ENCODE measurements at regions not wholly inside any gene's neighbourhood (a gene's known extent, or its start where the extent isn't known, plus 50 kb on each side); places are given as distances from the start of the nearest gene placed in this dataset.

DNA sequence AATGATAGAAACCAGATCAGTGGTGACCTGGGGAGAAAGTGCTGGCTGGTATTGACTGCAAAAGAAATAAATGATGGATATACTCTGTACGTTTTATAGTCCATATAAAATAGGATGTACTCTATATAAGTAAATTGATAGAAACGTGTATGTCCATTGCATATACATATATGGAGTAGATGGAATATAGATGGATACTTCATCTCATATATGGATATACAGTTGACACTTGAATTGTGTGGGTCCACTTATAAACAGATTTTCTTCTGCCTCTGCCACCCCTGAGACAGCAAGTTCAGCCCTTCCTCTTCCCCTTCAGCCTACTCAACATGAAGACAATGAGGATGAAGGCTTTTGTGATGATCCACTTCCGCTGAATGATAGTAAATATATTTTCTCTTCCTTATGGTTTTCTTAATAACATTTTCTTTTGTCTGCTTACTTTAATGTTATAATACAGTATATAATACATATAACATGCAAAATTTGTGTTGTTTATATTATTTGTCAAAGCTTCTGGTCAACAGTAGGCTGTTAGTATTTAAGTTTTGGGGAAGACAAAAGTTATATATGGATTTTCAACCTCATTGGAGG lies 76.1 kb upstream of the MYCN start:
- H3K4me1 ChIP-seq (ENCODE audit: control insufficient read depth, insufficient read depth, low read length), result no peaks in the 10 kb centered on the region
- no peak overlapping the region for H3K4me3 ChIP-seq (ENCODE audit: low read length)
- peaks cover 5% of the 10 kb centered on the region for H3K9me3 ChIP-seq (ENCODE audit: control insufficient read depth, low read length)
- H3K27me3 ChIP-seq (replicated peaks; ENCODE audit: control insufficient read depth, insufficient read depth, low read length), result peaks cover 5% of the 10 kb centered on the region
- no peak overlapping the region for H3K9ac ChIP-seq (ENCODE audit: low read length)
- no peak for DNase-seq (ENCODE audit: low read depth)
- H3K36me3 ChIP-seq (ENCODE audit: control insufficient read depth, insufficient read depth, low read length, severe bottlenecking), result no peaks in the 10 kb centered on the region

DNA sequence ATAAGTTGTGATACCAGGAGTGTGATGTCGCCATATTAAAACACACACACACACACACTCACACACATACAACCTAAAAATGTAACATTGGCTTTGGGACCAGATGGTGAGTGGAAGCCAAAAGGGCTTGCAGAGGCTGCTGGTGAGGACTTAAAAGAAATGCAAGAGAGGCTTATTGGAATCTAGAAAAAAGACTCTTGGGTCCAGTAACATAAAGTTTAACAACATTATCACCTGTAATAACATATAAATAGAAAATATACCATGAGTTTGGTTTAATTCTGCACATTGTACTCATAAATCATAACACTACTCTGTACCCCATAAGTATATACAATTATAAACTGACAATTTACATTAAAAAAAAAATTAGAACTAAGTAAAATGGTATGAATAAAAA lies 74.4 kb upstream of the MYCN start:
- H3K9me3 ChIP-seq (ENCODE audit: control insufficient read depth, low read length), result peaks cover 5% of the 10 kb centered on the region
- no peaks in the 10 kb centered on the region for H3K36me3 ChIP-seq (ENCODE audit: control insufficient read depth, insufficient read depth, low read length, severe bottlenecking)
- no peak overlapping the region for H3K9ac ChIP-seq (ENCODE audit: low read length)
- no peak overlapping the region for H3K4me3 ChIP-seq (ENCODE audit: low read length)
- H3K27me3 ChIP-seq (replicated peaks; ENCODE audit: control insufficient read depth, insufficient read depth, low read length), result peaks cover 1% of the 10 kb centered on the region
- H3K4me1 ChIP-seq (ENCODE audit: control insufficient read depth, insufficient read depth, low read length), result no peaks in the 10 kb centered on the region
- DNase-seq (ENCODE audit: low read depth), result no peak

DNA sequence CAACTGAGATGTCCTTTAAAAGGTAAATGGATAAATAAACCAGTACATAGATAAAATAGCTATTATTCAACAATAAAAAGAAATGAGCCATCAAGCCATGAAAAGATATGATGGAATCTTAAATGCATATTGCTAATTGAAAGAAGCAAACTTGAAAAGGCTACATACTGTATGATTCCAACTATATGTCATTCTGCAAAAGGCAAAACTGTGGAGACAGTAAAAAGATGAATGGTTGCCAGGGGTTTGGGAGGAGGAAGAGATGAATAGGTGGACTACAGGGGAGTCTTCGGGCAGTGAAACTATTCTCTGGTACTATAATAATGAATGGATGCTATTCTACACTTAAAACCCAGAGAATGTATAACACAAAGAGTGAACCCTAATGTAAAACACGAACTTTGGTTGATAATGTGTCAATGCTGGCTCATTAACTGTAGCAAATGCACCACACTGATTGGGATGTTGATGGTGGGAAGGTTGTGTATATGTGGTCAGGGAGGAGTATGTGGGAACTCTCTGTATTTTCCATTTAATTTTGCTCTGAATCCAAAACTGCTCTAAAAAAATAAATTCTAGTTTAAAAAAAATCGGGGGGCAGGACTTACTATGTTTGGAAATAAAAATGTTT lies 73.7 kb upstream of the MYCN start:
- H3K9ac ChIP-seq (ENCODE audit: low read length), result no peak overlapping the region
- H3K36me3 ChIP-seq (ENCODE audit: control insufficient read depth, insufficient read depth, low read length, severe bottlenecking), result no peaks in the 10 kb centered on the region
- H3K9me3 ChIP-seq (ENCODE audit: control insufficient read depth, low read length), result peaks cover 5% of the 10 kb centered on the region
- H3K4me1 ChIP-seq (ENCODE audit: control insufficient read depth, insufficient read depth, low read length), result no peaks in the 10 kb centered on the region
- no peak for DNase-seq (ENCODE audit: low read depth)
- no peaks in the 10 kb centered on the region for H3K27me3 ChIP-seq (replicated peaks; ENCODE audit: control insufficient read depth, insufficient read depth, low read length)
- H3K4me3 ChIP-seq (ENCODE audit: low read length), result no peak overlapping the region

DNA sequence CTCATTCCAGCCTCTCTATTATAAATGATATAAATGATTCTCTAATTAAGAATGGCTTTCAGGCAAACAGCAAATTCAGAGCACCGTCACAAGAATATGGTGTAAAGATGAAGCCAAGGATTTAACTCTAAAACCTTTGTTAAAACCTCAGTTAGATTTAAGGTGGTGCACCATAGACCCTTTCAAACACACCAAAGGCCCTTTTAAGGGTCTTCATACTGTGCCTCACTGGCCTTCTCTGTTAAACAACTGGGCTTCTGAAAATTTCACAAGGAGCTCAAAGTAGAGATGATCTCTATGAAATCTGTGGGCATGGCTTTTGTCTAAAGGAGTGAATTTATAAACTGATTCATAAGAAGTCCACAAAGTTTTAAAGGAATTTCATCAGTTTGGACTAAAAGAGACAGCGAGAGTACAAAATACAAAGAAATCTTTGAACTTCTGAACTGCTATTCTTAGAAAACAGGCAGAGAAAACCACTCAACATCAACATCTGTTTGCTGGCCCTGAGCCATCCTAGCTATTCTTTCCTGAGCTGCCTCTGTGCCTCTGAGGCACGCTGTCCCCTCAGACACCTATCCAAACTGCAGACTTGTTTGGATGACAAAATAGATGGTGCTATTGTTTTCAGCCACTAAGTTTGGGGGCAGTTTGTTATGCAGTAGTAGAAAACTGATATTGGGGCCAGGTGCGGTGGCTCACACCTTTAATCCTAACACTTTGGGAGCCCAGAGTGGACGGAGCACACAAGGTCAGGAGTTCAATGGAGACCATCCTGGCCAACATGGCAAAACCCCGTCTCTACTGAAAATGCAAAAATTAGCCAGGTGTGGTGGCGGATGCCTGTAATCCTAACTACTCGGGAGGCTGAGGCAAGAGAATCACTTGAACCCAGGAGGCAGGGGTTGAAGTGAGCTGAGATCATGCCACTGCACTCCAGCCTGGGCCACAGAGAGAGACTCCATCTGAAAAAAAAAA lies 72.9 kb upstream of the MYCN start:
- Histone ChIP-seq H3K4me3 (ENCODE audit: low read length) (no peak overlapping the region), H3K9ac (ENCODE audit: low read length) (no peak overlapping the region)
- DNase-seq (ENCODE audit: low read depth), result no peak

DNA sequence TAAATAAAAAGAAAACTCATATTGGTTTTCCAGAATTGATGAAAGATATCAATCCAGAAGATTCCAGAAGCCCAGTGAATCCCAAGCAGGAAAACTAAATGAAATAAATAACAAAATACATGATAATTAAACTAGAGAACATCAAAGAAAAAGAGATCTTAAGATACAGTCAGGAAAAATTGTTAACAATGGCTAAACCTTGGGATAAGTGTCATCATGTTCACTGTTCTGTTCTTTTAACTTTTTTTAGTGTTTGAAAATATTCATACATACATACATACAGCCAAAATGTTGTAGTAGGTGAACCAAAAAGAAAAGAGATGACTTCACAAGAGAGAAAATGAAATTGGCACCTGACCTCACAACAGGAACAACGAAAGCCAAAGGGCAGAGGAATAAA lies 72.2 kb upstream of the MYCN start:
- Histone ChIP-seq H3K9ac (ENCODE audit: low read length) (no peak overlapping the region), H3K4me1 (ENCODE audit: control insufficient read depth, insufficient read depth, low read length) (no peaks in the 10 kb centered on the region), H3K36me3 (ENCODE audit: control insufficient read depth, insufficient read depth, low read length, severe bottlenecking) (no peaks in the 10 kb centered on the region), H3K4me3 (ENCODE audit: low read length) (no peak overlapping the region), H3K9me3 (ENCODE audit: control insufficient read depth, low read length) (peaks cover 8% of the 10 kb centered on the region), H3K27me3 (replicated peaks; ENCODE audit: control insufficient read depth, insufficient read depth, low read length) (no peaks in the 10 kb centered on the region)
- no peak for DNase-seq (ENCODE audit: low read depth)

More for the DNA sequence above, 72.9 kb upstream of the MYCN start:
- Histone ChIP-seq H3K27me3 (replicated peaks; ENCODE audit: control insufficient read depth, insufficient read depth, low read length) (no peaks in the 10 kb centered on the region), H3K36me3 (ENCODE audit: control insufficient read depth, insufficient read depth, low read length, severe bottlenecking) (no peaks in the 10 kb centered on the region), H3K4me1 (ENCODE audit: control insufficient read depth, insufficient read depth, low read length) (no peaks in the 10 kb centered on the region), H3K9me3 (ENCODE audit: control insufficient read depth, low read length) (peaks cover 8% of the 10 kb centered on the region)

DNA sequence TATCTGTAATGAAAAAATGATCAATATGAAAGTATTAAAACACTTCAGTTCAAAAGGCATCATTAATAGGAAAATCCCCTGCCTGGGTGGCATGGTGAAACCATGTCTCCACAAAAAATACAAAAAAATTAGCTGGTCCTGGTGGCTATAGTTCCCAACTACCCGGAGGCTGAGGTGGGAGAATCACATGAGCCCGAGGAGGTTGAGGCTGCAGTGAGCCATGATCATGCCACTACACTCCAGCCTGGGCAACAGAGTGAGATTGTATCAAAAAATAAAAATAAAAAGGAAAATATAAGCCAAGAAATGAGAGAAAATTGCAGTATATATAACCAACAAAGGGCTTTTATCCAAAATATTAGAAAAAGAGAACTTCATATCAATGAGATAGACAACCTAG lies 71.6 kb upstream of the MYCN start:
- peaks cover 8% of the 10 kb centered on the region for H3K9me3 ChIP-seq (ENCODE audit: control insufficient read depth, low read length)
- DNase-seq (ENCODE audit: low read depth), result no peak
- no peak overlapping the region for H3K4me3 ChIP-seq (ENCODE audit: low read length)
- H3K4me1 ChIP-seq (ENCODE audit: control insufficient read depth, insufficient read depth, low read length), result no peaks in the 10 kb centered on the region
- H3K36me3 ChIP-seq (ENCODE audit: control insufficient read depth, insufficient read depth, low read length, severe bottlenecking), result no peaks in the 10 kb centered on the region
- H3K27me3 ChIP-seq (replicated peaks; ENCODE audit: control insufficient read depth, insufficient read depth, low read length), result no peaks in the 10 kb centered on the region
- H3K9ac ChIP-seq (ENCODE audit: low read length), result no peak overlapping the region

DNA sequence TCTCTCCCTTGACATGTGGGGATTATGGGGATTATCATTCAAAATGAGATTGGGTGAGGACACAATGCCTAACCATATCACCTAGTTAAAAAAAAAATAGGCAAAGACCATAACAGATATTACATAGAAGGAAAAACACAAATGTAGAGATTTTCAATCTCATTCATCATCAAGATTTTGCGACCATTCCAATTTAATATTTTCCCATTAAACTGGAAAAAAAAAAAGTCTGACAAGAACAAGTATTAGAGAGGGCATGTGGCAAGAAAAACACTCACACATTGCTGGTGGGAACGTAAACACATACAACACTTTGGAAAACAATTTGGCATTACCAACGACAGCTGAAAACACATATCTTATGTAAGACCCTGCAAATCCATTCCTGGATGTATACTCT lies 71.0 kb upstream of the MYCN start:
- Histone ChIP-seq H3K4me1 (ENCODE audit: control insufficient read depth, insufficient read depth, low read length) (no peaks in the 10 kb centered on the region), H3K9me3 (ENCODE audit: control insufficient read depth, low read length) (peaks cover 8% of the 10 kb centered on the region), H3K36me3 (ENCODE audit: control insufficient read depth, insufficient read depth, low read length, severe bottlenecking) (no peaks in the 10 kb centered on the region), H3K4me3 (ENCODE audit: low read length) (no peak overlapping the region), H3K27me3 (replicated peaks; ENCODE audit: control insufficient read depth, insufficient read depth, low read length) (no peaks in the 10 kb centered on the region), H3K9ac (ENCODE audit: low read length) (no peak overlapping the region)
- no peak for DNase-seq (ENCODE audit: low read depth)

DNA sequence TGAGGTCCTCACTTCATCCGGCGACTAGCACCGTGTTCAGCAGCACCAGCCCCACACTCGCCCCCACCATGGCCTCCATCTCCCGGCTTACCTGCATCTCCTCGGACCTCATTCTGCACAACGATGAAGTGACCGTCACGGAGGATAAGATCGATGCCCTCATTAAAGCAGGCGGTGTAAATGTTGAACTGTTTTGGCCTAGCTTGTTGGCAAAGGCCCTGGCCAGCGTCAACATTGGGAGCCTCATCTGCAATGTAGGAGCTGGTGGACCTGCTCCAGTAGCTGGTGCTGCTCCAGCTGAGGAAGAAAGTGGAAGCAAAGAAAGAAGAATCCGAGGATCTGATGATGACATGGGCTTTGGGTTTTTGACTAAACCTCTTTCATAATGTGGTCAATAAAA lies 70.5 kb upstream of the MYCN start:
- no peak overlapping the region for H3K4me3 ChIP-seq (ENCODE audit: low read length)
- H3K36me3 ChIP-seq (ENCODE audit: control insufficient read depth, insufficient read depth, low read length, severe bottlenecking), result no peaks in the 10 kb centered on the region
- no peak for DNase-seq (ENCODE audit: low read depth)
- peaks cover 8% of the 10 kb centered on the region for H3K9me3 ChIP-seq (ENCODE audit: control insufficient read depth, low read length)
- H3K4me1 ChIP-seq (ENCODE audit: control insufficient read depth, insufficient read depth, low read length), result no peaks in the 10 kb centered on the region
- H3K9ac ChIP-seq (ENCODE audit: low read length), result no peak overlapping the region
- no peaks in the 10 kb centered on the region for H3K27me3 ChIP-seq (replicated peaks; ENCODE audit: control insufficient read depth, insufficient read depth, low read length)

DNA sequence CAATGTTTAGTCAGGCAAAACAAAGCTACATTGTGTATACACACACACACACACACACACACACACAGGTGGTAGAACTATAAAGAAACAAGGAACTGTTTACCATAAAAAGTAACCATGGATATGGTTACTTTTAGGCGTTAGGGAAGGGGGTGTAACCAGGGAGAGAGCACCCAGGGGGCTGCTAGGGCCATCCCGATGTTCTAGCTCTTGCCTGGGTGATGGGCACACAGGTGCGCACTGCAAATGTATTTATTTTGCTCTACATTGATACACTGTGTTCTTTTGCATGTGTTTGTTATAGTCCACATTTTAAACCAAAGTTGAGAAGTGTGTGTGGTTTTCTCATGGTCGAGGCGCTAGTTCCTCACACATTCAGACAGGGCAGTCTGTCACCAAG lies 69.8 kb upstream of the MYCN start:
- Histone ChIP-seq H3K27me3 (replicated peaks; ENCODE audit: control insufficient read depth, insufficient read depth, low read length) (no peaks in the 10 kb centered on the region), H3K4me1 (ENCODE audit: control insufficient read depth, insufficient read depth, low read length) (no peaks in the 10 kb centered on the region), H3K9me3 (ENCODE audit: control insufficient read depth, low read length) (peaks cover 8% of the 10 kb centered on the region), H3K4me3 (ENCODE audit: low read length) (no peak overlapping the region), H3K36me3 (ENCODE audit: control insufficient read depth, insufficient read depth, low read length, severe bottlenecking) (no peaks in the 10 kb centered on the region), H3K9ac (ENCODE audit: low read length) (no peak overlapping the region)
- DNase-seq (ENCODE audit: low read depth), result no peak

DNA sequence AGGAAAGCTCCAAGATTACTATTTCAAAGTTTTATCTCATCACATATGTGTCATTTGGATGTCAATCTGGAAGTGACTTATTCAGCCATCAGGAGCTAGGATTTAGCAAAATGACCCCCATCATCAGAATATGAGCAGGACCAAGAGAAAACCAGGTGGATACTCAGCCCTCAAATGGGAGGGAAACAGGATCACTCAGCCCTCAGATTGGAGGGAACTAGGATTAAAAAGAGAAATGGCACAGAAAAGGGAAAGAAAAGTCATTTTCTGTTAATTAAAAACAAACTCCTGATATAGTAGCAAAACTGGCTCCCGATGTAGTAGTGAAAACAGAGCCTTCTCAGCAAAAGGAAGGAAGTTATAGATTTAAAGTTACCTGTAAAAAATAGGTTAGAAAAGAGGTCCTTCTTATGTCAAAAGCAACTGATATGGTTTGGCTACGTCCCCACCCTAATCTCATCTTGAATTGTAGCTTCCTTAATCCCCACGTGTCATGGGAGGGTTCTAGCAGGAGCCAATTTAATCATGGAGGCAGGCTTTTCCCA lies 69.0 kb upstream of the MYCN start:
- DNase-seq (ENCODE audit: low read depth), result no peak
- no peaks in the 10 kb centered on the region for H3K4me1 ChIP-seq (ENCODE audit: control insufficient read depth, insufficient read depth, low read length)
- H3K4me3 ChIP-seq (ENCODE audit: low read length), result no peak overlapping the region
- H3K27me3 ChIP-seq (replicated peaks; ENCODE audit: control insufficient read depth, insufficient read depth, low read length), result no peaks in the 10 kb centered on the region
- H3K9me3 ChIP-seq (ENCODE audit: control insufficient read depth, low read length), result peaks cover 8% of the 10 kb centered on the region
- no peaks in the 10 kb centered on the region for H3K36me3 ChIP-seq (ENCODE audit: control insufficient read depth, insufficient read depth, low read length, severe bottlenecking)
- no peak overlapping the region for H3K9ac ChIP-seq (ENCODE audit: low read length)

DNA sequence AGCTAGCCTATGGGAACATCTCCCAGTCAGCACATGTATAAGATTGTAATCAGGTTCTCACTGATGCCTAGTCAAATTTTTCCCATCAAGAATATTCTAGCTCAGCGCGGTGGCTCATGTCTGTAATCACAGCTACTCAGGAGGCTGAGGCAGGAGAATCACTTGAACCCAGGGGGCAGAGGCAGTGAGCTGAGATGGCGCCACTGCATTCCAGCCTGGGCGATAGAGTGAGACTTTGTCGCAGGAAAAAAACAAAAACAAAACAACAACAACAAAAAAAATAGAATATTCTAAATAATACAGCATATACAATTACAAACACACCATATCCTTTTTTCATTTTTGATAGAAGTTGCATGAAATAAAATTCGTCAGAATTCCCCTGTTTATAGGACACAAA lies 67.5 kb upstream of the MYCN start:
- H3K9me3 ChIP-seq (ENCODE audit: control insufficient read depth, low read length), result peaks cover 6% of the 10 kb centered on the region
- no peak for DNase-seq (ENCODE audit: low read depth)
- no peak overlapping the region for H3K9ac ChIP-seq (ENCODE audit: low read length)
- H3K27me3 ChIP-seq (replicated peaks; ENCODE audit: control insufficient read depth, insufficient read depth, low read length), result no peaks in the 10 kb centered on the region
- H3K4me1 ChIP-seq (ENCODE audit: control insufficient read depth, insufficient read depth, low read length), result no peaks in the 10 kb centered on the region
- no peak overlapping the region for H3K4me3 ChIP-seq (ENCODE audit: low read length)
- no peaks in the 10 kb centered on the region for H3K36me3 ChIP-seq (ENCODE audit: control insufficient read depth, insufficient read depth, low read length, severe bottlenecking)
